HG03097 (cell line): ENCODE measurements at regions not wholly inside any gene's neighbourhood (a gene's known extent, or its start where the extent isn't known, plus 50 kb on each side); places are given as distances from the start of the nearest gene placed in this dataset.

ENCODE experiments used
- ATAC-seq: cut with Tn5 transposase; IDR thresholded peaks from one replicate; pipeline ENCODE4 v1.9.1; 2021; ENCODE audit not compliant: unreplicated experiment, low FRiP score

- ATAC-seq: no peak
Observed at GRCh38 chr19:31553112-31553845, 204.0 kb upstream of the TSHZ3 start.

GRCh38 chr19:31553846-31554215 lies 204.6 kb upstream of the TSHZ3 start:
- no peak for ATAC-seq

GRCh38 chr19:31554360-31554759 lies 205.1 kb upstream of the TSHZ3 start:
- ATAC-seq: no peak

- ATAC-seq: no peak
Observed at GRCh38 chr19:31555634-31556215, 206.5 kb upstream of the TSHZ3 start.

GRCh38 chr19:31559494-31559893 lies 210.3 kb upstream of the TSHZ3 start:
- no peak for ATAC-seq

- no peak for ATAC-seq
Observed at GRCh38 chr19:31560086-31561060, 211.1 kb upstream of the TSHZ3 start.

GRCh38 chr19:31562966-31563612 lies 213.9 kb upstream of the TSHZ3 start:
- ATAC-seq: no peak

- ATAC-seq: no peak
Observed at GRCh38 chr19:31567776-31568175, 218.5 kb upstream of the TSHZ3 start.

GRCh38 chr19:31568724-31569123 lies 219.5 kb upstream of the TSHZ3 start:
- ATAC-seq: no peak

- ATAC-seq: no peak
Observed at GRCh38 chr19:31570718-31571117, 221.5 kb upstream of the TSHZ3 start.

- no peak for ATAC-seq
Observed at GRCh38 chr19:31572102-31572975, 223.1 kb upstream of the TSHZ3 start.

GRCh38 chr19:31572976-31573298 lies 223.7 kb upstream of the TSHZ3 start:
- ATAC-seq: no peak

- ATAC-seq: no peak
Observed at GRCh38 chr19:31574251-31574973, 225.2 kb upstream of the TSHZ3 start.

GRCh38 chr19:31575846-31576335 lies 226.7 kb upstream of the TSHZ3 start:
- no peak for ATAC-seq

GRCh38 chr19:31578326-31578725 lies 229.1 kb upstream of the TSHZ3 start:
- ATAC-seq: no peak

- ATAC-seq: no peak
Observed at GRCh38 chr19:31583148-31583547, 233.9 kb upstream of the TSHZ3 start.

GRCh38 chr19:31586282-31586681 lies 237.0 kb upstream of the TSHZ3 start:
- no peak for ATAC-seq

- no peak for ATAC-seq
Observed at GRCh38 chr19:31589109-31589508, 239.9 kb upstream of the TSHZ3 start.

- ATAC-seq: no peak
Observed at GRCh38 chr19:31591258-31591657, 242.0 kb upstream of the TSHZ3 start.
